ENCODE measurements at regions not wholly inside any gene's neighbourhood (a gene's known extent, or its start where the extent isn't known, plus 50 kb on each side); places are given as distances from the start of the nearest gene placed in this dataset.

DNA sequence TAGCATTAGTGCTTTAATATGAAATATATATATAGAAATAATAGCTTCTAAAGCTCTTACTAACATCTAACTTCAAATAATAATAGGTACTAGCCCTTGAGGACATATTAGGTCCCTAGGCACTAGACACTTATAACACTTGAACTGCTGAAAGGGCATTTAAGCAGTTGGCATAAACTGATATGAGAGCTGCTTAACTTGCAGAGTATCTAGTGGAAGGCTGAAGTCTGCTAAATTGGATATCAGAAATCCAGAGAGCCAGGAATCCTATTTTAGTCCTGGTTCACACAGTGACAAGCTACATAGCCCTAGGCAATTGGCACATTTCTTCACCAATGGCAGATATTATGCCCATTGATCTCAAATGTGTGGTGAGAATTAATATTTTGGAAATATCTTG, 326.9 kb upstream of the UBE2E3 start:
- BruUV-seq (replicated peaks): no TSS peak
- ATAC-seq: no peak
- POLR2A ChIA-PET: no interaction called here

GRCh38 chr2:180652794-180653193, 327.6 kb upstream of the UBE2E3 start:
- H3K27ac ChIP-seq (ENCODE audit: low read length): no peak overlapping the region
- no peak for ATAC-seq
- TF ChIP-seq TCF7L2 (IDR thresholded peaks at IDR 0.05; ENCODE audit: low read depth, low read length) (no peak), CTCF (IDR thresholded peaks at IDR 0.05) (no peak), SIN3A (IDR thresholded peaks at IDR 0.05; ENCODE audit: borderline replicate concordance, insufficient read depth, low read depth, low read length) (no peak), POLR2AphosphoS5 (IDR thresholded peaks at IDR 0.05; ENCODE audit: low read depth, low read length) (no peak)
- TF ChIP-seq, protein P1, sequence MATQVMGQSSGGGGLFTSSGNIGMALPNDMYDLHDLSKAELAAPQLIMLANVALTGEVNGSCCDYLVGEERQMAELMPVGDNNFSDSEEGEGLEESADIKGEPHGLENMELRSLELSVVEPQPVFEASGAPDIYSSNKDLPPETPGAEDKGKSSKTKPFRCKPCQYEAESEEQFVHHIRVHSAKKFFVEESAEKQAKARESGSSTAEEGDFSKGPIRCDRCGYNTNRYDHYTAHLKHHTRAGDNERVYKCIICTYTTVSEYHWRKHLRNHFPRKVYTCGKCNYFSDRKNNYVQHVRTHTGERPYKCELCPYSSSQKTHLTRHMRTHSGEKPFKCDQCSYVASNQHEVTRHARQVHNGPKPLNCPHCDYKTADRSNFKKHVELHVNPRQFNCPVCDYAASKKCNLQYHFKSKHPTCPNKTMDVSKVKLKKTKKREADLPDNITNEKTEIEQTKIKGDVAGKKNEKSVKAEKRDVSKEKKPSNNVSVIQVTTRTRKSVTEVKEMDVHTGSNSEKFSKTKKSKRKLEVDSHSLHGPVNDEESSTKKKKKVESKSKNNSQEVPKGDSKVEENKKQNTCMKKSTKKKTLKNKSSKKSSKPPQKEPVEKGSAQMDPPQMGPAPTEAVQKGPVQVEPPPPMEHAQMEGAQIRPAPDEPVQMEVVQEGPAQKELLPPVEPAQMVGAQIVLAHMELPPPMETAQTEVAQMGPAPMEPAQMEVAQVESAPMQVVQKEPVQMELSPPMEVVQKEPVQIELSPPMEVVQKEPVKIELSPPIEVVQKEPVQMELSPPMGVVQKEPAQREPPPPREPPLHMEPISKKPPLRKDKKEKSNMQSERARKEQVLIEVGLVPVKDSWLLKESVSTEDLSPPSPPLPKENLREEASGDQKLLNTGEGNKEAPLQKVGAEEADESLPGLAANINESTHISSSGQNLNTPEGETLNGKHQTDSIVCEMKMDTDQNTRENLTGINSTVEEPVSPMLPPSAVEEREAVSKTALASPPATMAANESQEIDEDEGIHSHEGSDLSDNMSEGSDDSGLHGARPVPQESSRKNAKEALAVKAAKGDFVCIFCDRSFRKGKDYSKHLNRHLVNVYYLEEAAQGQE (IDR thresholded peaks at IDR 0.05; ENCODE audit: insufficient read depth in 1 of 2, low read depth in 2 of 2, low read length in 1 of 2): no peak
- H3K36me3 ChIP-seq (ENCODE audit: control insufficient read depth, insufficient read depth, low read length): no peaks in the 10 kb centered on the region
- H3K9me3 ChIP-seq (ENCODE audit: control insufficient read depth, insufficient read depth, low read depth, low read length): no peaks in the 10 kb centered on the region
- ChIA-PET POLR2A (no interaction called here), CTCF (no interaction called here)
- no peaks in the 10 kb centered on the region for H3K27me3 ChIP-seq (ENCODE audit: control insufficient read depth, insufficient read depth, low read length)
- in situ Hi-C loops (cut with HindIII; ENCODE audit: low pct_unique_long_range_greater_than_20kb, low sequenced_read_pairs) (no loop called here), intact Hi-C loops (cut with micrococcal nuclease; ENCODE audit: unreplicated experiment) (no loop called here)
- no peak overlapping the region for H3K4me3 ChIP-seq (ENCODE audit: low read depth in 2 of 2, low read length in 2 of 2)
- BruUV-seq (replicated peaks): no TSS peak
- no peak for DNase-seq (ENCODE audit: low read depth, low spot score)
- H3K4me1 ChIP-seq (ENCODE audit: control insufficient read depth, insufficient read depth, low read length): no peaks in the 10 kb centered on the region

More for the DNA sequence above, 326.9 kb upstream of the UBE2E3 start:
- TF ChIP-seq CTCF (IDR thresholded peaks at IDR 0.05) (no peak), TCF7L2 (IDR thresholded peaks at IDR 0.05; ENCODE audit: low read depth, low read length) (no peak), POLR2AphosphoS5 (IDR thresholded peaks at IDR 0.05; ENCODE audit: low read depth, low read length) (no peak), SIN3A (IDR thresholded peaks at IDR 0.05; ENCODE audit: borderline replicate concordance, insufficient read depth, low read depth, low read length) (no peak)
- TF ChIP-seq, protein P1 (IDR thresholded peaks at IDR 0.05; ENCODE audit: insufficient read depth in 1 of 2, low read depth in 2 of 2, low read length in 1 of 2): no peak
- Histone ChIP-seq H3K27ac (ENCODE audit: low read length) (no peak overlapping the region), H3K4me1 (ENCODE audit: control insufficient read depth, insufficient read depth, low read length) (no peaks in the 10 kb centered on the region), H3K27me3 (ENCODE audit: control insufficient read depth, insufficient read depth, low read length) (no peaks in the 10 kb centered on the region), H3K9me3 (ENCODE audit: control insufficient read depth, insufficient read depth, low read depth, low read length) (no peaks in the 10 kb centered on the region), H3K36me3 (ENCODE audit: control insufficient read depth, insufficient read depth, low read length) (no peaks in the 10 kb centered on the region), H3K4me3 (ENCODE audit: low read depth in 2 of 2, low read length in 2 of 2) (no peak overlapping the region)
- in situ Hi-C loops (cut with HindIII; ENCODE audit: low pct_unique_long_range_greater_than_20kb, low sequenced_read_pairs): no loop called here
- no peak for DNase-seq (ENCODE audit: low read depth, low spot score)
- CTCF ChIA-PET: no interaction called here
- intact Hi-C loops (cut with micrococcal nuclease; ENCODE audit: unreplicated experiment): no loop called here
